M059J (cell line): ENCODE measurements at regions not wholly inside any gene's neighbourhood (a gene's known extent, or its start where the extent isn't known, plus 50 kb on each side); places are given as distances from the start of the nearest gene placed in this dataset.
A peak's percentile ranks its signal among the peaks of the same experiment; 100 is the strongest.

ENCODE experiments used
- DNase-seq: peaks from one replicate; pipeline ENCODE4 v3.0.0-alpha.2; 2012; ENCODE audit warnings: low read depth

GRCh38 chr2:64283641-64284361 is 139.6 kb upstream of the PELI1 start:
- no peak for DNase-seq

GRCh38 chr2:64284751-64285150 is 140.5 kb upstream of the PELI1 start:
- DNase-seq = no peak

- no peak for DNase-seq
These were observed 143.1 kb upstream of the PELI1 start for GRCh38 chr2:64287202-64287740.

GRCh38 chr2:64288321-64289193 is 144.3 kb upstream of the PELI1 start:
- DNase-seq = peak; percentile 7

GRCh38 chr2:64289251-64289650 is 145.0 kb upstream of the PELI1 start:
- DNase-seq = no peak

- no peak for DNase-seq
These were observed 145.5 kb upstream of the PELI1 start for GRCh38 chr2:64289737-64290136.

GRCh38 chr2:64291181-64291580 is 147.0 kb upstream of the PELI1 start:
- DNase-seq = peak; percentile 61

- no peak for DNase-seq
These were observed 151.3 kb upstream of the PELI1 start for GRCh38 chr2:64295326-64296139.

GRCh38 chr2:64296140-64296480 is 151.9 kb upstream of the PELI1 start:
- DNase-seq = no peak

GRCh38 chr2:64296695-64297346 is 152.6 kb upstream of the PELI1 start:
- DNase-seq = no peak

GRCh38 chr2:64298161-64298560 is 153.9 kb upstream of the PELI1 start:
- DNase-seq = no peak

- DNase-seq = no peak
These were observed 153.9 kb upstream of the LGALSL start for GRCh38 chr2:64300066-64300465.

GRCh38 chr2:64303250-64303649 is 150.7 kb upstream of the LGALSL start:
- DNase-seq = no peak

GRCh38 chr2:64307421-64307820 is 146.5 kb upstream of the LGALSL start:
- DNase-seq = no peak

- DNase-seq = no peak
These were observed 142.6 kb upstream of the LGALSL start for GRCh38 chr2:64311191-64311910.

- peak; percentile 73 for DNase-seq
These were observed 141.9 kb upstream of the LGALSL start for GRCh38 chr2:64311948-64312621.

- no peak for DNase-seq
These were observed 141.2 kb upstream of the LGALSL start for GRCh38 chr2:64312622-64313397.

- DNase-seq = no peak
These were observed 140.6 kb upstream of the LGALSL start for GRCh38 chr2:64313398-64313723.

- DNase-seq = no peak
These were observed 138.5 kb upstream of the LGALSL start for GRCh38 chr2:64315291-64315960.
